GM12878 (cell line): ENCODE measurements at regions not wholly inside any gene's neighbourhood (a gene's known extent, or its start where the extent isn't known, plus 50 kb on each side); places are given as distances from the start of the nearest gene placed in this dataset.

Source experiments
- ATAC-seq: fragments of 200-7000 bp; cut with Tn5 transposase; 3 replicates; pipeline ENCODE4 v1.9.1; 2020; ENCODE audit warnings: mild to moderate bottlenecking, moderate library complexity
- BruUV-seq: library from RNA; stranded (reverse); fragments of 400-500 nt; replicated peaks from 2 replicates; lab custom pipeline; 2021; lab: Mats Ljungman, UMichigan
- CTCF ChIA-PET: fragments of 300-600 bp; sonication (Branson Sonifier 250); formaldehyde crosslinking; extraction: SDS; loops from one replicate; lab custom pipeline; 2021; ENCODE audit warnings: inconsistent platforms; lab: Yijun Ruan, JAX
- POLR2A ChIA-PET: fragments of 350-600 bp; formaldehyde crosslinking; extraction: SDS; loops from one replicate; lab custom pipeline; 2021; ENCODE audit warnings: inconsistent platforms; lab: Charles Lee
- RAD21 ChIA-PET: fragments of 300-600 bp; sonication (Branson Sonifier 250); formaldehyde crosslinking; loops from one replicate; lab custom pipeline; 2023; ENCODE audit warnings: antibody characterized with exemption; ENCODE audit not compliant: unreplicated experiment; lab: Charles Lee
- SMC1A ChIA-PET: fragments of 300-600 bp; sonication (Branson Sonifier 250); formaldehyde crosslinking; loops from one replicate; lab custom pipeline; 2023; ENCODE audit not compliant: unreplicated experiment, uncharacterized antibody; lab: Charles Lee
- DNase-seq: peaks from one replicate; pipeline ENCODE4 v3.0.0-alpha.2; 2011; ENCODE audit warnings: low read depth, low spot score
- FAIRE-seq: peaks from 3 replicates; lab custom pipeline; 2011; peaks lifted over from hg19 to GRCh38; lab: Jason Lieb, UNC
- H2AFZ ChIP-seq: 2 replicates; pipeline ENCODE4 v1.6.0; 2011; ENCODE audit warnings: low read depth, low read length, control low read depth; ENCODE audit not compliant: control insufficient read depth
- H3K27ac ChIP-seq: 2 replicates; pipeline ENCODE4 v1.5.1; 2011; ENCODE audit warnings: control low read depth; ENCODE audit not compliant: control insufficient read depth, insufficient read depth
- H3K27me3 ChIP-seq, 2 experiments: replicated peaks in 1 of 2; 2 replicates each; pipeline versions ENCODE4 v1.6.0 to v1.6.1; 2011; ENCODE audit warnings: low read length in 1 of 2; ENCODE audit not compliant: control insufficient read depth in 2 of 2, insufficient read depth in 2 of 2
- H3K36me3 ChIP-seq, 2 experiments: 2 replicates each; pipeline ENCODE4 v1.5.1; 2011; ENCODE audit warnings: low read length in 1 of 2; ENCODE audit not compliant: control insufficient read depth in 2 of 2, insufficient read depth in 2 of 2
- H3K4me1 ChIP-seq: 2 replicates; pipeline ENCODE4 v1.6.1; 2011; ENCODE audit warnings: mild to moderate bottlenecking, low read length, moderate library complexity, mixed read lengths; ENCODE audit not compliant: control insufficient read depth, insufficient read depth
- H3K4me2 ChIP-seq: 2 replicates; pipeline ENCODE4 v1.6.0; 2011; ENCODE audit warnings: control low read depth; ENCODE audit not compliant: control insufficient read depth, insufficient read depth
- H3K4me3 ChIP-seq: fragments of 200-600 bp; sonication (generic); 2 replicates; pipeline ENCODE4 v1.5.1; 2016
- H3K79me2 ChIP-seq: 2 replicates; pipeline ENCODE4 v1.6.0; 2011; ENCODE audit warnings: low read length; ENCODE audit not compliant: control insufficient read depth, insufficient read depth
- H3K9ac ChIP-seq: 2 replicates; pipeline ENCODE4 v1.8.0; 2011; ENCODE audit warnings: low read length, control low read depth, mixed read lengths; ENCODE audit not compliant: control insufficient read depth, insufficient read depth
- H3K9me3 ChIP-seq: replicated peaks from 3 replicates; pipeline ENCODE4 v1.5.1; 2011; ENCODE audit warnings: mild to moderate bottlenecking, low read length; ENCODE audit not compliant: control insufficient read depth, insufficient read depth
- H4K20me1 ChIP-seq: 2 replicates; pipeline ENCODE4 v1.6.0; 2011; ENCODE audit not compliant: control insufficient read depth, insufficient read depth
- BCL11A ChIP-seq: IDR thresholded peaks from 2 replicates; pipeline ENCODE4 v1.6.1; 2011; ENCODE audit warnings: low read depth, low read length
- DPF2 ChIP-seq: fragments of 450-650 bp; IDR thresholded peaks from 2 replicates; pipeline ENCODE4 v1.6.1; 2017; ENCODE audit warnings: mild to moderate bottlenecking
- GATAD2B ChIP-seq: fragments of 450-650 bp; conservative IDR thresholded peaks from 2 replicates; pipeline ENCODE4 v1.6.1; 2017; ENCODE audit warnings: low read depth, mild to moderate bottlenecking, moderate library complexity
- IKZF2 ChIP-seq, 2 experiments: fragments of 450-650 bp; IDR thresholded peaks; 2 replicates each; pipeline ENCODE4 v1.6.1; 2017; ENCODE audit warnings: mild to moderate bottlenecking in 2 of 2, moderate library complexity in 2 of 2
- MTA2 ChIP-seq: fragments of 450-650 bp; IDR thresholded peaks from 2 replicates; pipeline ENCODE4 v1.6.1; 2016; ENCODE audit warnings: low read depth, mild to moderate bottlenecking, moderate library complexity
- PAX5 ChIP-seq: IDR thresholded peaks from 2 replicates; pipeline ENCODE4 v1.6.1; 2011; ENCODE audit warnings: low read depth, low read length, borderline replicate concordance
- SPI1 ChIP-seq: IDR thresholded peaks from 2 replicates; pipeline ENCODE4 v1.6.1; 2011; ENCODE audit warnings: low read depth, mild to moderate bottlenecking, low read length, moderate library complexity, borderline replicate concordance; ENCODE audit not compliant: insufficient read depth
- USF2 ChIP-seq: IDR thresholded peaks from 2 replicates; pipeline ENCODE4 v1.6.1; 2011; ENCODE audit warnings: low read depth, low read length, improper control_type of control experiment, borderline replicate concordance
- YY1 ChIP-seq: IDR thresholded peaks from 2 replicates; pipeline ENCODE4 v1.6.1; 2011; ENCODE audit warnings: low read depth, mild to moderate bottlenecking, low read length
- WGBS: methylation state at CpG from one replicate; pipeline ENCODE4 v1.1.6; 2016; ENCODE audit warnings: low lambda C conversion rate; ENCODE audit not compliant: insufficient replicate concordance, insufficient coverage; ENCODE audit errors: missing lambda C conversion rate; 5-methylcytosine and 5-hydroxymethylcytosine counted together
- in situ Hi-C: fragments of 300-500 bp; cut with MboI; formaldehyde crosslinking; loops from 9 replicates; pipeline ENCODE4 v1.14.3; 2018; ENCODE audit warnings: mixed read lengths
- intact Hi-C: fragments of 100-400 bp; cut with micrococcal nuclease; formaldehyde crosslinking; loops from one replicate; pipeline ENCODE4 v1.14.2; 2022; ENCODE audit not compliant: unreplicated experiment

- SMC1A ChIA-PET: interaction anchor here (0.6 to 2.2 kb wide), 7 partner anchors 8 to 211 kb away, joined by 3 to 14 read pairs (median 4); no protein-coding TSS in a partner anchor
- FAIRE-seq (peak; percentile 35), DNase-seq (no peak), ATAC-seq (peak; percentile 94)
- Histone ChIP-seq H3K27me3 (no peaks in the 10 kb centered on the region; a peak in 1 of 4 replicates), H3K79me2 (no peaks in the 10 kb centered on the region), H4K20me1 (no peaks in the 10 kb centered on the region), H3K36me3 (no peaks in the 10 kb centered on the region), H3K27ac (no peak overlapping the region), H2AFZ (no peak overlapping the region)
- no TSS peak for BruUV-seq
- intact Hi-C loops: no loop called here
- POLR2A ChIA-PET: interaction anchor here (1.0 to 1.8 kb wide), 4 partner anchors 11 to 166 kb away, joined by 3 to 5 read pairs (median 3); no protein-coding TSS in a partner anchor
- 37% methylated on average over 8 of the region's 8 CpGs for WGBS
- peak; percentile 48; the same call in 1 of the 2 replicates for TF ChIP-seq DPF2
- no peak for TF ChIP-seq YY1
- peak in 1 of 2 experiments; percentile 34; a peak in 1 of 4 replicates for TF ChIP-seq IKZF2 (IDR thresholded peaks at IDR 0.05)
- TF ChIP-seq SPI1: peak; percentile 92
- 0 out of 2 replicates have a peak, but pooled peaks have one; percentile 17 for TF ChIP-seq PAX5
- TF ChIP-seq USF2: no peak
- TF ChIP-seq GATAD2B: no peak
- peak; percentile 87 for TF ChIP-seq MTA2
- peak; percentile 79; the same call in 1 of the 2 replicates for TF ChIP-seq BCL11A
- TF ChIP-seq, all 136 proteins: peak for 6
- H3K4me2 ChIP-seq: no peak overlapping the region
- RAD21 ChIA-PET: interaction anchor here (1.1 kb wide), 1 partner anchor 96 kb away, joined by 3 read pairs; the partner anchor contains the start of genes RPL27A and TRIM66
- no peak overlapping the region for H3K4me3 ChIP-seq
- H3K4me1 ChIP-seq: peaks cover 13% of the 10 kb centered on the region
- H3K9me3 ChIP-seq: no peaks in the 10 kb centered on the region
- CTCF ChIA-PET: interaction anchor here (0.8 to 2.4 kb wide), 9 partner anchors 9 to 238 kb away, joined by 3 to 7 read pairs (median 4); no protein-coding TSS in a partner anchor
- H3K9ac ChIP-seq: no peak overlapping the region
- in situ Hi-C loops: no loop called here
Measured at GRCh38 chr11:8777907-8778767, 95.5 kb downstream of the RPL27A start.
